KMS-11 (cell line): ENCODE measurements at regions not wholly inside any gene's neighbourhood (a gene's known extent, or its start where the extent isn't known, plus 50 kb on each side); places are given as distances from the start of the nearest gene placed in this dataset.

Source experiments
- H2AFZ ChIP-seq: fragments of 200-600 bp; sonication (generic); 2 replicates; pipeline ENCODE4 v1.6.1; 2016; ENCODE audit warnings: antibody characterized with exemption, mixed run types, low read depth
- H3K27ac ChIP-seq: fragments of 200-600 bp; sonication (generic); 2 replicates; pipeline ENCODE4 v1.6.1; 2016; ENCODE audit warnings: mild to moderate bottlenecking, mixed run types
- H3K27me3 ChIP-seq: fragments of 200-600 bp; sonication (generic); 2 replicates; pipeline ENCODE4 v1.6.1; 2017; ENCODE audit warnings: mild to moderate bottlenecking, low read depth, mixed run types, moderate library complexity; ENCODE audit not compliant: insufficient read depth
- H3K36me3 ChIP-seq: fragments of 200-600 bp; sonication (generic); 2 replicates; pipeline ENCODE4 v1.6.1; 2017; ENCODE audit warnings: mild to moderate bottlenecking, mixed run types; ENCODE audit not compliant: insufficient read depth
- H3K4me1 ChIP-seq: fragments of 200-600 bp; sonication (generic); 2 replicates; pipeline ENCODE4 v1.6.1; 2016; ENCODE audit warnings: mild to moderate bottlenecking, low read depth, mixed run types; ENCODE audit not compliant: poor library complexity, severe bottlenecking
- H3K4me2 ChIP-seq: fragments of 200-600 bp; sonication (generic); 2 replicates; pipeline ENCODE4 v1.7.0; 2016; ENCODE audit warnings: mild to moderate bottlenecking, mixed run types
- H3K4me3 ChIP-seq: fragments of 200-600 bp; sonication (generic); IDR thresholded peaks from 2 replicates; pipeline ENCODE4 v1.6.1; 2017; ENCODE audit warnings: low read depth, low read length, mixed read lengths; ENCODE audit not compliant: insufficient read depth
- H3K79me2 ChIP-seq: fragments of 200-600 bp; sonication (generic); 2 replicates; pipeline ENCODE4 v1.6.1; 2016; ENCODE audit warnings: low read depth, mixed run types; ENCODE audit not compliant: insufficient read depth
- H3K9ac ChIP-seq: fragments of 200-600 bp; sonication (generic); 2 replicates; pipeline ENCODE4 v1.6.1; 2016; ENCODE audit warnings: mild to moderate bottlenecking, mixed run types
- H4K20me1 ChIP-seq: fragments of 200-600 bp; sonication (generic); 2 replicates; pipeline ENCODE4 v1.6.1; 2016; ENCODE audit warnings: mild to moderate bottlenecking, mixed run types; ENCODE audit not compliant: insufficient read depth
- TF ChIP-seq, protein P1 (sequence below): fragments of 200-600 bp; sonication (generic); conservative IDR thresholded peaks from 2 replicates; pipeline ENCODE4 v1.6.1; 2017; ENCODE audit warnings: low read depth, mild to moderate bottlenecking, antibody characterized with exemption, low read length, moderate library complexity, mixed read lengths

DNA sequence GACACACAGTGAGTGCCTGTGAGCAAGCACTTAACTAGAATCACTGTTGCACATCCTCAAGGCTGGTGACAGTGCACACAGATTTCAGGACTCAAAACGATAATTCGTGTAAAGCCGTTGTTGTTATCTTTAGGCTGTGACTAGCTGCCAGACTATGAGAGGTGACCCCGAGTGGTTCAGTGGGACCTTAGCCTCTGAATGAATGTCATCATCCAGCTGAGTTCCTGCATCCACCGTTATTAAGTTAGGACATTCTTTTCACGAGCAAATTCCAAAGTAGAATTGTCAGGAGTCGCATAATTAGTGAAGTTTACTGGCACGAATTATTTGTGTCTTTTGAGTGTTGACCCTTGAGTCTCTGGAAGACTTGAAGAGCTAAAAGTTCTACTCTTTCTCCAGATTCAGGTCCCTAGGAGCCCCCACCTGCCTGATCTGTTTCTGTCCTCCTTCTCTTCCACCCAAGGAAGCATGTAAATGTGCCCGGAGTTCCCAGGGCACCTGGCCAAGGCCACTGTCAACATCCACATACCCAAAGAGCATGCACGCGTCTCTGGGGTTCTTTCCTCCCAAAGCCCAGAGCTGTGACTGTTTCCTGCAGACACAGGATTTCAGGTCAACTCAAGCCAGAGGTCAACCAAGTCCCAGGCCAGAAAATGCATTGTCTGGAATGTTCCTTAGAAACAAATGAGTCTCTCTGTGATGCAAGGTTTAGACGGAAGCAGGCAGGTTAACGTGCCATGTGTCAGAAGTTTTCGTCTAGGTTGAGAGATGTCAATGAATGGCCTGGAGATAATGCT lies 207.2 kb downstream of the TOMM20 start:
- H3K79me2 ChIP-seq, result no peaks in the 10 kb centered on the region
- TF ChIP-seq, protein P1, sequence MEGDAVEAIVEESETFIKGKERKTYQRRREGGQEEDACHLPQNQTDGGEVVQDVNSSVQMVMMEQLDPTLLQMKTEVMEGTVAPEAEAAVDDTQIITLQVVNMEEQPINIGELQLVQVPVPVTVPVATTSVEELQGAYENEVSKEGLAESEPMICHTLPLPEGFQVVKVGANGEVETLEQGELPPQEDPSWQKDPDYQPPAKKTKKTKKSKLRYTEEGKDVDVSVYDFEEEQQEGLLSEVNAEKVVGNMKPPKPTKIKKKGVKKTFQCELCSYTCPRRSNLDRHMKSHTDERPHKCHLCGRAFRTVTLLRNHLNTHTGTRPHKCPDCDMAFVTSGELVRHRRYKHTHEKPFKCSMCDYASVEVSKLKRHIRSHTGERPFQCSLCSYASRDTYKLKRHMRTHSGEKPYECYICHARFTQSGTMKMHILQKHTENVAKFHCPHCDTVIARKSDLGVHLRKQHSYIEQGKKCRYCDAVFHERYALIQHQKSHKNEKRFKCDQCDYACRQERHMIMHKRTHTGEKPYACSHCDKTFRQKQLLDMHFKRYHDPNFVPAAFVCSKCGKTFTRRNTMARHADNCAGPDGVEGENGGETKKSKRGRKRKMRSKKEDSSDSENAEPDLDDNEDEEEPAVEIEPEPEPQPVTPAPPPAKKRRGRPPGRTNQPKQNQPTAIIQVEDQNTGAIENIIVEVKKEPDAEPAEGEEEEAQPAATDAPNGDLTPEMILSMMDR, result no peak
- H3K4me2 ChIP-seq, result no peak overlapping the region
- no peak overlapping the region for H3K9ac ChIP-seq
- H3K4me1 ChIP-seq, result peaks cover 15% of the 10 kb centered on the region
- H3K27me3 ChIP-seq, result no peaks in the 10 kb centered on the region
- no peaks in the 10 kb centered on the region for H3K36me3 ChIP-seq
- H4K20me1 ChIP-seq, result no peaks in the 10 kb centered on the region
- H2AFZ ChIP-seq, result no peak overlapping the region
- H3K27ac ChIP-seq, result no peak overlapping the region
- H3K4me3 ChIP-seq, result no peak overlapping the region

DNA sequence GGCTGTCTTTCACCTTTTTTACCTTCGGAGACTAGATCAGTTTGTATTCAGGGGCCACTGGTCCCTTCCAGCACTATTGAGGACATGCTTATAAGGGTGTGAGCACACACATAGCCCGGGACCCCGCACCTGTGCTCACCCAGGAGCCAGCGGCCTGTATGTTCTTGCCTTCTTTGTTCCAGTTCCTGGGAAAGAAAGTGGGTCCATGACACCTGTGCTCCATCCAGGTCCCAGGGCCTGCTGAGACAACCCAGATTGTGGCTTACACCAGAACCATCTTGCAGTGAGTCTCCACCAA lies 207.8 kb downstream of the TOMM20 start:
- no peaks in the 10 kb centered on the region for H3K79me2 ChIP-seq

DNA sequence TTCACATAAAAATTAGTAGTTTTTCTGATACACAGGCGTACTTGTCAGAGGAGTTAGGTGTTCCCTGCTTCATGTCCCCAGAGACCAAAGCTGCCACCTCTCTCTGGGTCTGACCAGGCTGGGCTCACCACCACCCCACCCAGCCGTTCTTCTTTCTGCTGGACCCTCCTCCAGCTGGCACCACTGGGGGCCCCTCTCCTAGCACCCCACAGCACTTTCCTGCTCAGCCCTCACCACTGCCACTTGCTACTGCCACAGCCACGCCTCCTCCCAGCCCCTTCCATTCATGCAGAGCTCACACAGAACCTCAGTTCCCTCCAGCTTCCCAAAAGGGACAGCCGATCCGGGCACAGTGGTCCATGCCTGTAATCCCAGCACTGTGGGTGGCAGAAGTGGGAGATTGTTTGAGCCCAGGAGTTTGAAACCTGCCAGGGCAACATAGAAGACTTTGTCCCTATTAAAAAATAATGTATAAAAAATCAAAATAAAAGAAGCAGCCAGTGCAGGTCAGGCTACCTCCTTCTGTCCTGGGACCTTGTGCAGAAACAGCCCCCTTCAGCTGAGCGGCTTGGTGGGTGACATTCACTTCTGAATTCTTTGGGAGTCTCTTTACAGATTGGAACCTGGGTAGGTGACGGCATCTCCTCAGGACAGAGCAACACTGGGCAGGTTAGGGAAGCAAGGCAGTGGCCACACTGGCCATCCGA lies 208.3 kb downstream of the TOMM20 start:
- Histone ChIP-seq H3K36me3 (no peaks in the 10 kb centered on the region), H3K4me2 (no peak overlapping the region), H3K27ac (no peak overlapping the region), H3K27me3 (no peaks in the 10 kb centered on the region), H3K79me2 (no peaks in the 10 kb centered on the region), H3K9ac (no peak overlapping the region), H3K4me3 (no peak overlapping the region), H4K20me1 (no peaks in the 10 kb centered on the region), H3K4me1 (peaks cover 3% of the 10 kb centered on the region), H2AFZ (no peak overlapping the region)
- TF ChIP-seq, protein P1, result no peak

More for the DNA sequence above, 207.8 kb downstream of the TOMM20 start:
- Histone ChIP-seq H3K9ac (no peak overlapping the region), H3K4me2 (no peak overlapping the region), H3K27ac (no peak overlapping the region), H2AFZ (no peak overlapping the region), H4K20me1 (no peaks in the 10 kb centered on the region), H3K27me3 (no peaks in the 10 kb centered on the region), H3K36me3 (no peaks in the 10 kb centered on the region), H3K4me1 (peaks cover 8% of the 10 kb centered on the region), H3K4me3 (no peak overlapping the region)
- TF ChIP-seq, protein P1, result no peak

DNA sequence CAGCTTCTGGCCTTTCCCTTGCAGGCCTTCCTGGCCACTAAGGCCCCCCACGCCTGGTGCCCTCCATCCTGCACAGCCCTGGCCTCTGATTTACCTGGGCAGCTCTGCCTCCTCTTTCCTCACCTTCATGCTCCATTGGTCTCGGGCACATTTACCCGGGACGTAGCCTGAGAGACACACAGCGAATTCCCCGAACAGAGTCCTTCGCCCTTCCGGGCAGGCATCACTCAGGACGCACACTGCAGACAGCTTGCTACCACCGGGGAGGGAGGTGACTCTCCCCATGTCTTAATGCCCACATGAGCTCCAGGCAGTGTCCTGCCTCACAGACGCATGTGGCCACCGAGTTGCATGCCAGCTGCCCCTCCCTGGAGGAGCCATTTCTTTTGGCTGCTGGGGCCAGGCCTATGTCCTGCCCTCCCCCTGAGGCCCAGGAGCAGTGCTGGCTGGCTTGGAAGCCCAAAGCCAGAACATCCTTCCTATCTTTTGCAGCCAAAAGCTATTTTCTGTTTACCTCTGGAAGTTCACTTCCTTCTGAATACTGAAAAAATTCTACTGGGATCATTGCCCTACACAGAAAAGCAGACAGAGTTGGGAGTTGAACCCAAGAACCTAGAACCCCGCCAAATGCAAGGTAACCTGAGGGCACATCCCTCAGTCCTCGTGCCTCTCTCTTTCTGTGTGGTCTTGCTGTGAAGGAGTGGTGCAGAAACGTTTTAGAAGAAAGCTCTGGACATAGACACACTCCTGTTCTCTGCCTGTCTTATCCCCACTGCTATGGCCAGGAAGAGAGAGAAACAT lies 209.5 kb downstream of the TOMM20 start:
- no peak overlapping the region for H2AFZ ChIP-seq
- no peak overlapping the region for H3K4me2 ChIP-seq
- H3K4me3 ChIP-seq, result no peak overlapping the region
- H3K79me2 ChIP-seq, result no peaks in the 10 kb centered on the region
- H3K36me3 ChIP-seq, result no peaks in the 10 kb centered on the region
- no peak overlapping the region for H3K27ac ChIP-seq
- no peaks in the 10 kb centered on the region for H3K4me1 ChIP-seq
- no peaks in the 10 kb centered on the region for H4K20me1 ChIP-seq
- H3K9ac ChIP-seq, result no peak overlapping the region
- no peaks in the 10 kb centered on the region for H3K27me3 ChIP-seq
- TF ChIP-seq, protein P1, result no peak
